ENCODE measurements at regions not wholly inside any gene's neighbourhood (a gene's known extent, or its start where the extent isn't known, plus 50 kb on each side); places are given as distances from the start of the nearest gene placed in this dataset.
A peak's percentile ranks its signal among the peaks of the same experiment; 100 is the strongest.

GRCh38 chr3:169029674-169030285 is 633.7 kb downstream of the MECOM start:
- H3K36me3 ChIP-seq (ENCODE audit: low read depth) = no peaks in the 10 kb centered on the region
- H3K4me1 ChIP-seq (replicated peaks; ENCODE audit: insufficient read depth) = peaks cover 33% of the 10 kb centered on the region
- H2AFZ ChIP-seq = no peak overlapping the region
- H3K79me2 ChIP-seq (ENCODE audit: low read depth) = no peaks in the 10 kb centered on the region
- H3K9me2 ChIP-seq (ENCODE audit: insufficient read depth) = no peaks in the 10 kb centered on the region
- no TSS peak for BruUV-seq (replicated peaks)
- H3K27ac ChIP-seq = no peak overlapping the region
- H3F3A ChIP-seq (ENCODE audit: insufficient read depth, low read depth) = peaks cover 13% of the 10 kb centered on the region
- H3K9me3 ChIP-seq (ENCODE audit: insufficient read depth, low read depth) = 0 out of 2 replicates have a peak, but pooled peaks cover 3% of the 10 kb centered on the region
- ChIA-PET CTCF (interaction anchor here (1.0 kb wide), 1 partner anchor 77 kb away, joined by 4 read pairs; no protein-coding TSS in a partner anchor), POLR2A (ENCODE audit: unreplicated experiment) (no interaction called here)
- no peaks in the 10 kb centered on the region for H3K27me3 ChIP-seq (ENCODE audit: insufficient read depth, low read depth)
- intact Hi-C loops (cut with micrococcal nuclease; ENCODE audit: unreplicated experiment) = loop anchor here (5.0 kb wide), 1 partner anchor 162 kb away; no protein-coding TSS in a partner anchor
- no peak for TF ChIP-seq CTCF (conservative IDR thresholded peaks at IDR 0.05)
- no peak overlapping the region for H3K4me3 ChIP-seq
- no peaks in the 10 kb centered on the region for H4K20me1 ChIP-seq (ENCODE audit: insufficient read depth)
- DNase-seq = peak in 1 of 2 experiments; percentile 59
- no peak overlapping the region for H3K4me2 ChIP-seq

- Histone ChIP-seq H3F3A (ENCODE audit: insufficient read depth, low read depth) (peaks cover 13% of the 10 kb centered on the region), H3K4me2 (no peak overlapping the region), H3K9me3 (ENCODE audit: insufficient read depth, low read depth) (0 out of 2 replicates have a peak, but pooled peaks cover 3% of the 10 kb centered on the region), H3K27ac (no peak overlapping the region), H3K4me3 (no peak overlapping the region), H2AFZ (no peak overlapping the region), H3K79me2 (ENCODE audit: low read depth) (no peaks in the 10 kb centered on the region), H3K36me3 (ENCODE audit: low read depth) (no peaks in the 10 kb centered on the region), H3K9me2 (ENCODE audit: insufficient read depth) (no peaks in the 10 kb centered on the region), H3K27me3 (ENCODE audit: insufficient read depth, low read depth) (no peaks in the 10 kb centered on the region), H4K20me1 (ENCODE audit: insufficient read depth) (no peaks in the 10 kb centered on the region), H3K4me1 (replicated peaks; ENCODE audit: insufficient read depth) (peaks cover 33% of the 10 kb centered on the region)
- intact Hi-C loops (cut with micrococcal nuclease; ENCODE audit: unreplicated experiment) = loop anchor here (5.0 kb wide), 1 partner anchor 161 kb away; no protein-coding TSS in a partner anchor
- TF ChIP-seq CTCF (conservative IDR thresholded peaks at IDR 0.05) (no peak), EZH2 (IDR thresholded peaks at IDR 0.05; ENCODE audit: low read depth) (no peak)
- ChIA-PET CTCF (interaction anchor here (1.0 kb wide), 1 partner anchor 76 kb away, joined by 4 read pairs; no protein-coding TSS in a partner anchor), POLR2A (ENCODE audit: unreplicated experiment) (no interaction called here)
- DNase-seq = no peak
- BruUV-seq (replicated peaks) = no TSS peak
Measured at GRCh38 chr3:169028716-169029115, 634.8 kb downstream of the MECOM start.

DNA sequence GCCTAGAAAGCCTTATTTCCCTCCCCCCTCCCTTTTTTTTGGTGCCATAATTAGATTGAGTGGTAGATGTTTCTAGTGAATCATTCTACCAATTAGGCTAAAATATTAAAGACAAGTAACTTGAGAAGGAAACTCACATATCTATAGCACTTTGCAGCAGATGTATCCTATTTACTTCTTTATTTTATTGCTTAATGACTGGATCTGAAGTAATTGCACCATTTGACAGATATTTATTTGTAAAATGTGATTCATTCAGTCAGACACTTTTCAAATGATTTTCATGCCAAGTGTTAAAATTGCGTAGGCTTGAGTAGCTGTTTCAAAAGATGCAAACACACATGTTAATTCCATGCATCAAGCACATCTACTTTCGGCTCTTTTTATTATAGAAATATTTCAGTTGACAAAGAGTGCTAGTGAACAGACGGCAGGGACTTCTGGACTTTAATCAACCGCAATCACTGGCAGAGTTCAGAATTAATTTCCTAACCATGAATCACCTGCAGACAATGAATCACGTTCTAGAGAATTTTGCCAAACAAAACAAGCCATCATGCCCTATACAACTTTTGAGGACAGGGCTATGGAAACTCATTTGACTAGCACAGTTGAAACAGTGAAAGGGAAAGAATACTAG is 636.8 kb downstream of the MECOM start:
- no TSS peak for BruUV-seq (replicated peaks)
- ChIA-PET CTCF (interaction anchor here (0.6 to 0.7 kb wide), 3 partner anchors 15 to 743 kb away, joined by 3 read pairs; partner anchors contain the start of gene ACTRT3), POLR2A (ENCODE audit: unreplicated experiment) (no interaction called here)
- Histone ChIP-seq H3K9me2 (ENCODE audit: insufficient read depth) (no peaks in the 10 kb centered on the region), H2AFZ (0 out of 2 replicates have a peak overlapping the region, but pooled peaks have one; percentile 2), H3F3A (ENCODE audit: insufficient read depth, low read depth) (peaks cover 13% of the 10 kb centered on the region), H3K79me2 (ENCODE audit: low read depth) (no peaks in the 10 kb centered on the region), H3K4me2 (peak overlapping the region; percentile 61), H3K36me3 (ENCODE audit: low read depth) (no peaks in the 10 kb centered on the region), H3K4me3 (peak overlapping the region; percentile 14; the same call in 1 of the 2 replicates), H3K27ac (peak overlapping the region; percentile 25), H4K20me1 (ENCODE audit: insufficient read depth) (no peaks in the 10 kb centered on the region), H3K27me3 (ENCODE audit: insufficient read depth, low read depth) (no peaks in the 10 kb centered on the region), H3K4me1 (replicated peaks; ENCODE audit: insufficient read depth) (peaks cover 33% of the 10 kb centered on the region), H3K9me3 (ENCODE audit: insufficient read depth, low read depth) (0 out of 2 replicates have a peak, but pooled peaks cover 3% of the 10 kb centered on the region)
- intact Hi-C loops (cut with micrococcal nuclease; ENCODE audit: unreplicated experiment) = loop anchor here (2.0 to 5.0 kb wide), 2 partner anchors 76 to 159 kb away; no protein-coding TSS in a partner anchor
- TF ChIP-seq EZH2 (IDR thresholded peaks at IDR 0.05; ENCODE audit: low read depth) = no peak
- TF ChIP-seq CTCF (conservative IDR thresholded peaks at IDR 0.05) = no peak
- DNase-seq = peak; percentile 41 to 87

Data from PC-9 (cell line).